Brain microvascular endothelial cell (primary cell): ENCODE measurements at regions not wholly inside any gene's neighbourhood (a gene's known extent, or its start where the extent isn't known, plus 50 kb on each side); places are given as distances from the start of the nearest gene placed in this dataset.
A peak's percentile ranks its signal among the peaks of the same experiment; 100 is the strongest.
"Not testable (repeated sequence)": the region's sequence is repeated elsewhere in the genome, so short reads cannot be mapped to it uniquely, and the experiment has no call there.

ENCODE experiments used
- DNase-seq: peaks from one replicate; pipeline ENCODE4 v3.0.0-alpha.2; 2020
- H3K27ac ChIP-seq: fragments of 250-450 bp; sonication (Bioruptor Pico); 2 replicates; pipeline ENCODE4 v1.5.1; 2020; ENCODE audit warnings: mild to moderate bottlenecking, moderate library complexity
- H3K27me3 ChIP-seq: fragments of 250-450 bp; sonication (Bioruptor Pico); replicated peaks from 2 replicates; pipeline ENCODE4 v1.5.1; 2020; ENCODE audit warnings: mild to moderate bottlenecking
- H3K36me3 ChIP-seq: fragments of 250-450 bp; sonication (Bioruptor Pico); replicated peaks from 2 replicates; pipeline ENCODE4 v1.5.1; 2020; ENCODE audit warnings: mild to moderate bottlenecking
- H3K4me3 ChIP-seq: 2 replicates; pipeline ENCODE4 v1.5.1; 2011; ENCODE audit warnings: low read depth, mild to moderate bottlenecking, control low read depth, low read length, moderate library complexity
- CTCF ChIP-seq: IDR thresholded peaks from 2 replicates; pipeline ENCODE4 v1.5.1; 2011; ENCODE audit warnings: low read depth, mild to moderate bottlenecking, moderate library complexity, low read length, control low read depth, inconsistent platforms; ENCODE audit errors: missing control alignments
- in situ Hi-C: cut with HindIII; loops from 2 replicates; pipeline ENCODE4 v1.10.0; 2017; ENCODE audit warnings: low sequenced_read_pairs, low pct_ligation_motif_present

DNA sequence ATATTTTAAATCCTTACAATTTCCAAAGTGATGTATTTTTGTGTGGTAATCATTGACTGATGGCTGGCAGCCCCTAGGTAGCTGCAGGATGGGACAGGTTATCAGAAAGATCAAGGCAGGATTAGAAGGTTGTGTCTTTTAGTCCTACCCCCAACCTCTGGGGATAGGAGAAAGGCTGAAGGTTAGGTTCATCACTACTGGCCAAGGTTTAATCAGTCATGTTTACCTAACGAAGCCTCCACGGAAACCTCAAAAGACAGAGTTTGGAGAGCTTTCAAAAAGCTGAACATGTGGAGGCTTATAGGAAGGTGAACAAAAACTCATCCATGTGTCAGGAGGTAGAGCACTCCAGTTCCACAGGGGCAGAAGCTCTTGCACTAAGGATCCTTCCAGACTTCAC is 77.5 kb upstream of the CD163 start:
- Histone ChIP-seq H3K4me3 (no peak overlapping the region), H3K36me3 (no peaks in the 10 kb centered on the region), H3K27ac (no peak overlapping the region), H3K27me3 (no peaks in the 10 kb centered on the region)
- DNase-seq = no peak
- no peak for TF ChIP-seq CTCF
- in situ Hi-C loops = no loop called here

DNA sequence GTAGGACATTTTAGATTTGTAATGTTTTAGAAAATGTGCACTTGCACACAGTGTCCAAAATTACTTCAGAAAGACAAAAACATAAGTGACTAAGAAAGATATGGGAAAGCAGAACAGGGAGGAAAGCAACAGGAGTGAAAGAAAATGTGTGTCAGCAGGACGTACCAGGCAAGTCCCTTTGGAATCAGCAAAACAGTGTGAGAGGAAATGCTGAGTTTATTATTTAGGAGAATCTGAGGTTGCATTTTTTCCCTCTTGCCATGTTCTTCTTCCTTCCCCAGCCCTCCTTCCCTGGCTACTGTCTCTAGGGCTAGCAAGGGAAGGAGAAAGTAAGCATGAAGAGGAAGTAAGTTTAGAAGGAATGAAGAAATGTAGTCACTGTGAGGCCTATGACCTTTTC is 67.7 kb upstream of the CD163 start:
- in situ Hi-C loops = no loop called here

GRCh38 chr12:7557227-7557626 is 53.6 kb upstream of the CD163 start:
- in situ Hi-C loops = no loop called here
- DNase-seq = no peak

More for the DNA sequence above, 67.7 kb upstream of the CD163 start:
- no peaks in the 10 kb centered on the region for H3K27me3 ChIP-seq
- no peaks in the 10 kb centered on the region for H3K36me3 ChIP-seq
- no peak overlapping the region for H3K27ac ChIP-seq
- H3K4me3 ChIP-seq = no peak overlapping the region
- DNase-seq = no peak
- no peak for TF ChIP-seq CTCF

DNA sequence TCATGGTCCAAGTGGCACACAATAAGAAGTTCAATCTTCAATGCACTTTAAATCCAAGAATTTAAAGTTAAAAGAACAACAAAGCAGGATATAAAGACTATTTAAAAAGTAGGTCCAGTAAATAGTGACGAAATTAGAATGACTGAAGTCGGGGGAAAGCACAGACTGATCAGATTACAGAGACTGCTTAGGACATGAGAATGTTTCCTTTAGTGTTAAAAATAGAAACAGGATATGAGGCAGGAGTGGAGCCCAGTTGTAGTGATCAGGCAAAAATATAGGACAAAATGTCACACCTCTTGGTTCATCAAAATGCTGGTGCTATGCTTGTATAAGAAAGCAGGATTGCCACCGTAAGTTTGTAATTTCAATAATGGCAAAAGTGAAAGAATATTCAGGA is 52.2 kb upstream of the CD163 start:
- peak; percentile 77 for DNase-seq
- in situ Hi-C loops = no loop called here

More at GRCh38 chr12:7557227-7557626, 53.6 kb upstream of the CD163 start:
- Histone ChIP-seq H3K36me3 (no peaks in the 10 kb centered on the region), H3K27me3 (no peaks in the 10 kb centered on the region), H3K27ac (no peak overlapping the region), H3K4me3 (no peak overlapping the region)
- no peak for TF ChIP-seq CTCF

GRCh38 chr12:7554831-7555230 is 51.3 kb upstream of the CD163 start:
- H3K36me3 ChIP-seq, DNase-seq, in situ Hi-C loops, H3K27ac ChIP-seq, H3K4me3 ChIP-seq, H3K27me3 ChIP-seq: not testable (repeated sequence)

More for the DNA sequence above, 52.2 kb upstream of the CD163 start:
- TF ChIP-seq CTCF = no peak
- Histone ChIP-seq H3K4me3 (no peak overlapping the region), H3K27ac (peak overlapping the region; percentile 58), H3K36me3 (no peaks in the 10 kb centered on the region), H3K27me3 (no peaks in the 10 kb centered on the region)
